Cardiac septum (tissue), 1 donor: ENCODE measurements at regions not wholly inside any gene's neighbourhood (a gene's known extent, or its start where the extent isn't known, plus 50 kb on each side); places are given as distances from the start of the nearest gene placed in this dataset.

Experiments used
- DNase-seq: peaks from one replicate; pipeline ENCODE4 v3.0.0-alpha.2; 2020; ENCODE audit warnings: low spot score
- intact Hi-C: fragments of 100-400 bp; cut with DNase I; formaldehyde crosslinking; loops from one replicate; pipeline ENCODE4 v1.14.0; 2022
- donor health status: DM: no; HTN: no; CAD: no.

GRCh38 chr9:13862654-13863053 is 451.3 kb downstream of the NFIB start:
- intact Hi-C loops = no loop called here

GRCh38 chr9:13860946-13861640 is 452.8 kb downstream of the NFIB start:
- DNase-seq = no peak
- intact Hi-C loops = no loop called here

More at GRCh38 chr9:13862654-13863053, 451.3 kb downstream of the NFIB start:
- no peak for DNase-seq

- intact Hi-C loops = no loop called here
- DNase-seq = no peak
Measured at GRCh38 chr9:13860019-13860418, 453.9 kb downstream of the NFIB start.

- no peak for DNase-seq
- intact Hi-C loops = no loop called here
Measured at GRCh38 chr9:13857521-13857920, 456.4 kb downstream of the NFIB start.

GRCh38 chr9:13847270-13847669 is 466.7 kb downstream of the NFIB start:
- intact Hi-C loops = loop anchor here (5.0 kb wide), 1 partner anchor 465 kb away; the partner anchor contains the start of gene NFIB
- DNase-seq = no peak

GRCh38 chr9:13845460-13845859 is 468.5 kb downstream of the NFIB start:
- DNase-seq = no peak
- intact Hi-C loops = loop anchor here (5.0 kb wide), 1 partner anchor 467 kb away; the partner anchor contains the start of gene NFIB

- no peak for DNase-seq
- intact Hi-C loops = loop anchor here (5.0 kb wide), 1 partner anchor 75 kb away; no protein-coding TSS in a partner anchor
Measured at GRCh38 chr9:13841746-13842462, 472.0 kb downstream of the NFIB start.

- intact Hi-C loops = no loop called here
- no peak for DNase-seq
Measured at GRCh38 chr9:13832446-13832845, 481.5 kb downstream of the NFIB start.

GRCh38 chr9:13823026-13823425 is 490.9 kb downstream of the NFIB start:
- no peak for DNase-seq
- intact Hi-C loops = no loop called here

GRCh38 chr9:13817754-13818278 is 496.1 kb downstream of the NFIB start:
- no peak for DNase-seq
- intact Hi-C loops = no loop called here

GRCh38 chr9:13816837-13817236 is 497.1 kb downstream of the NFIB start:
- no peak for DNase-seq

GRCh38 chr9:13814647-13815400 is 499.1 kb downstream of the NFIB start:
- no peak for DNase-seq
- intact Hi-C loops = no loop called here

More at GRCh38 chr9:13816837-13817236, 497.1 kb downstream of the NFIB start:
- intact Hi-C loops = no loop called here

- no peak for DNase-seq
- intact Hi-C loops = no loop called here
Measured at GRCh38 chr9:13811876-13812275, 502.1 kb downstream of the NFIB start.

- intact Hi-C loops = no loop called here
- no peak for DNase-seq
Measured at GRCh38 chr9:13810510-13810909, 503.4 kb downstream of the NFIB start.

- no peak for DNase-seq
- intact Hi-C loops = no loop called here
Measured at GRCh38 chr9:13809401-13809800, 504.5 kb downstream of the NFIB start.

GRCh38 chr9:13807118-13807517 is 506.8 kb downstream of the NFIB start:
- no peak for DNase-seq
- intact Hi-C loops = no loop called here

- DNase-seq = no peak
- intact Hi-C loops = no loop called here
Measured at GRCh38 chr9:13806714-13807113, 507.2 kb downstream of the NFIB start.

GRCh38 chr9:13805546-13805945 is 508.4 kb downstream of the NFIB start:
- intact Hi-C loops = no loop called here
- no peak for DNase-seq

- intact Hi-C loops = no loop called here
- no peak for DNase-seq
Measured at GRCh38 chr9:13804532-13804931, 509.4 kb downstream of the NFIB start.

GRCh38 chr9:13800776-13801175 is 513.2 kb downstream of the NFIB start:
- intact Hi-C loops = no loop called here
- DNase-seq = no peak
